Peyer's patch (tissue), 4 donors: ENCODE measurements at regions not wholly inside any gene's neighbourhood (a gene's known extent, or its start where the extent isn't known, plus 50 kb on each side); places are given as distances from the start of the nearest gene placed in this dataset.
"Not testable (repeated sequence)": the region's sequence is repeated elsewhere in the genome, so short reads cannot be mapped to it uniquely, and the experiment has no call there.

ENCODE experiments used
- DNase-seq, 3 donors: peaks; one replicate each; pipeline ENCODE4 v3.0.0-alpha.2; 2017 to 2019
- H3K27ac ChIP-seq, 4 donors: fragments of 200-600 bp; sonication (generic); one replicate each; pipeline ENCODE4 v1.5.1; 2016 to 2019
- H3K27me3 ChIP-seq, 2 donors: fragments of 200-600 bp; sonication (generic); one replicate each; pipeline ENCODE4 v1.5.1; 2019
- H3K36me3 ChIP-seq, 3 donors: fragments of 200-600 bp; sonication (generic); one replicate each; pipeline ENCODE4 v1.5.1; 2016 to 2019
- H3K4me1 ChIP-seq, 4 donors: fragments of 200-600 bp; sonication (generic); one replicate each; pipeline ENCODE4 v1.5.1; 2016 to 2019
- H3K4me3 ChIP-seq, 4 donors: fragments of 200-600 bp; sonication (generic); 1 replicate in 3 of 4; 2 replicates in 1 of 4; pipeline ENCODE4 v1.5.1; 2016 to 2019; ENCODE audit warnings: mild to moderate bottlenecking in 1 of 4
- H3K9me3 ChIP-seq, 4 donors: fragments of 200-600 bp; sonication (generic); one replicate each; pipeline ENCODE4 v1.5.1; 2016 to 2019; ENCODE audit warnings: mild to moderate bottlenecking in 1 of 4
- POLR2A ChIP-seq, 2 donors: fragments of 450-650 bp; IDR thresholded peaks; one replicate each; pipeline ENCODE4 v1.5.1; 2017; ENCODE audit warnings: antibody characterized with exemption in 2 of 2, mild to moderate bottlenecking in 2 of 2, moderate library complexity in 2 of 2
- TF ChIP-seq, protein P1 (sequence below), 6 experiments: fragments of 450-650 bp in 4 of 6; fragments of 200-600 bp in 2 of 6; sonication (generic) in 1 of 6; IDR thresholded peaks; one replicate each; pipeline ENCODE4 v1.5.1; 2017 to 2019; ENCODE audit warnings: antibody characterized with exemption in 6 of 6, mild to moderate bottlenecking in 3 of 6, moderate library complexity in 1 of 6

DNA sequence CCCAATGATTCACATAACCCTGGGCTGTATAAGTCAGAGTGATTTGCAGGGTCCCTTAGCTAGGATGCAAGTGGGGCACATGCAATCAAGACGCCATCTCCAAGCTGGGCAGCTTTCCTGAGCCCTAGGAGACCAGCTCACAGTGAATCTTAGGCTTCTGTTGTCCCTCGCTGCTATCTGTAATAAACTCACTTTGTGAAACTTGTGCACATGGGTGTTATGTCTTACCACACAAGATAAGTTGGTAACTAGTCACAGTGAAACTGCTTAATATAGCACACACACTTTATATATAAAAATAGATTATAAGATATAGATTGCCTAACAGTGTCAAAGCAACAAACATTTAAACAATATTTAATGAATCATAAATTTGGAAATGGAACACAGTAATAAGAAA lies 658.5 kb downstream of the SLCO4C1 start:
- H3K4me1 ChIP-seq, result no peaks in the 10 kb centered on the region
- DNase-seq, result no peak
- no peaks in the 10 kb centered on the region for H3K36me3 ChIP-seq
- H3K9me3 ChIP-seq, result no peaks in the 10 kb centered on the region
- no peak overlapping the region for H3K27ac ChIP-seq
- no peak overlapping the region for H3K4me3 ChIP-seq
- H3K27me3 ChIP-seq, result no peaks in the 10 kb centered on the region
- TF ChIP-seq, protein P1, sequence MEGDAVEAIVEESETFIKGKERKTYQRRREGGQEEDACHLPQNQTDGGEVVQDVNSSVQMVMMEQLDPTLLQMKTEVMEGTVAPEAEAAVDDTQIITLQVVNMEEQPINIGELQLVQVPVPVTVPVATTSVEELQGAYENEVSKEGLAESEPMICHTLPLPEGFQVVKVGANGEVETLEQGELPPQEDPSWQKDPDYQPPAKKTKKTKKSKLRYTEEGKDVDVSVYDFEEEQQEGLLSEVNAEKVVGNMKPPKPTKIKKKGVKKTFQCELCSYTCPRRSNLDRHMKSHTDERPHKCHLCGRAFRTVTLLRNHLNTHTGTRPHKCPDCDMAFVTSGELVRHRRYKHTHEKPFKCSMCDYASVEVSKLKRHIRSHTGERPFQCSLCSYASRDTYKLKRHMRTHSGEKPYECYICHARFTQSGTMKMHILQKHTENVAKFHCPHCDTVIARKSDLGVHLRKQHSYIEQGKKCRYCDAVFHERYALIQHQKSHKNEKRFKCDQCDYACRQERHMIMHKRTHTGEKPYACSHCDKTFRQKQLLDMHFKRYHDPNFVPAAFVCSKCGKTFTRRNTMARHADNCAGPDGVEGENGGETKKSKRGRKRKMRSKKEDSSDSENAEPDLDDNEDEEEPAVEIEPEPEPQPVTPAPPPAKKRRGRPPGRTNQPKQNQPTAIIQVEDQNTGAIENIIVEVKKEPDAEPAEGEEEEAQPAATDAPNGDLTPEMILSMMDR (IDR thresholded peaks at IDR 0.05), result no peak
- TF ChIP-seq POLR2A (IDR thresholded peaks at IDR 0.05), result no peak

DNA sequence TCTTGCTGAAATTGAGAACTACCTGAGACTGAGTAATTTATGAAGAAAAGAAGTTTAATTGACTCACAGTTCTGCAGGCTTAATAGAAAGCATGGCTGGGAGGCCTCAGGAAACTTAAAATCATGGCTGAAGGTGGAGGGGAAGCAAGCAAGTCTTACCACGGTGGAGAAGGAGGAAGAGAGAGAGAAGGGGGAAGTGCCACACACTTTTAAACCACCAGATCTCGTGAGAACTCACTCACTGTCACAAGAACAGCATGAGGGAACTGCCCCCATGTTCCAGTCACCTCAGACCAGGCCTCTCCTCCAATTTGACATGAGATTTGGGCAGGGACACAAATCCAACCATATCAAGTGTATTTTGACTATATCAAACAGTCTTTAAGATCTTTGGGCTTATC lies 668.3 kb downstream of the SLCO4C1 start:
- H3K27me3 ChIP-seq, H3K27ac ChIP-seq, H3K4me1 ChIP-seq, H3K36me3 ChIP-seq, DNase-seq, H3K9me3 ChIP-seq, H3K4me3 ChIP-seq: not testable (repeated sequence)

DNA sequence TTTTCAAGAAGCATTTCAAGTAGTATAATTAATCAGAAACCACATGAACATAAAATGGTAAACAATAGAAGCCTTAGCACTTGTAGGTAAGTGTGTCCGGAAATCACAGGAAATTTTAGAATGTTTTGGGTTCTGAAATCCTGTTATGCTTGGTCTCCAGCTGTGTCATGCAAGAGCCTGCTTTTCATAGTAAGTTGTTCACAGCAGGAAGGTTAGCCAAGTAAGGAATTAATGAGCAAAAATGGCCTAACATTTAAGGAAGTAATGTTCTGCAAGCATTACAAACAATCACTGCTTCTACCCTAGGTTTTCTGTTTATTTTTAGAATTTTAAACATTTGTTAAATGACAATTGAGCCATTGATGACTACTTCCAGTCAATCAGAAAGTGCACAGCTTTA lies 669.5 kb downstream of the SLCO4C1 start:
- no peaks in the 10 kb centered on the region for H3K9me3 ChIP-seq
- H3K4me1 ChIP-seq, result no peaks in the 10 kb centered on the region
- DNase-seq, result no peak
- TF ChIP-seq, protein P1 (IDR thresholded peaks at IDR 0.05), result no peak
- no peak for TF ChIP-seq POLR2A (IDR thresholded peaks at IDR 0.05)
- no peaks in the 10 kb centered on the region for H3K36me3 ChIP-seq
- no peak overlapping the region for H3K4me3 ChIP-seq
- no peaks in the 10 kb centered on the region for H3K27me3 ChIP-seq
- H3K27ac ChIP-seq, result no peak overlapping the region

DNA sequence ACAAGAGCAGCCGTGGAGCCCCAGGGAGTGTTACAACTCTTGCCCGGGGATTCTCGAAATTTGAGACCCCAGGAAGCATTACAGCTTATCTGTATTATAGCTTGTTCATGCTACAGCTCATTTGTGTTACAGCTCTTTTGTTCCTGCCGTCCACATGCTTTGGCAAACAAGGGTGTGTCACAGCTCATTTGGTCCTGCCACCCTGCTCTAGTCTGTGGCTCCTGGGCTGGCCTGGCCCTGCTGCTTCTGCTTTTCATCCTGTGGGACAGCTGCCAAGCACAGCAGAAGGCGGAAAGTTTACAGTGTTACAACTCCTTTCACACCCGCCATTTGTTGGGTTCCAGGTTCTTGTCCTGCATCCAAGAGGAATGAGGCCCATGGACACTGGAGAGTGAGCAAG lies 685.0 kb downstream of the SLCO4C1 start:
- DNase-seq, result no peak

DNA sequence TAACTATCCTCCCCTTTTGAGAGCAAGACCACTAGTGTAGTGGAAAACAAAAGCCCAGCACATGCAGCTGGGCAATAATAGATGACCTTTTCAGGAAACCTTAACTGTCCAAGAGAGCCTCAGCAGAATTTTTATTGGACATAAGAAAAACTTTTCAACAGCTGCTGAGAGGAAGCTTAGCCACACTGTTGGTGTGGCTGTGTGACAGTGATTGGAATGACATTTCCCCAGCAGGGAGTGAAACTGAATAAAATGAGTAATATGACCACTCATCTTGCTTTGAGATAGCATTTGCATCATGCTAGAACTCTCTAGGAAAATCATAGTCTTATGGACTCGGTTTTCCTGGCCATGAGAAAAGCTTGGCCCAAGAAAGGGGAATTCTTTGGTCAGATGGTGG lies 687.8 kb downstream of the SLCO4C1 start:
- Histone ChIP-seq H3K9me3 (no peaks in the 10 kb centered on the region), H3K4me3 (no peak overlapping the region), H3K4me1 (no peaks in the 10 kb centered on the region), H3K36me3 (no peaks in the 10 kb centered on the region), H3K27me3 (no peaks in the 10 kb centered on the region), H3K27ac (no peak overlapping the region)
- TF ChIP-seq, protein P1 (IDR thresholded peaks at IDR 0.05), result no peak
- no peak for TF ChIP-seq POLR2A (IDR thresholded peaks at IDR 0.05)
- DNase-seq, result no peak

More for the DNA sequence above, 685.0 kb downstream of the SLCO4C1 start:
- Histone ChIP-seq H3K4me1 (no peaks in the 10 kb centered on the region), H3K27me3 (no peaks in the 10 kb centered on the region), H3K36me3 (no peaks in the 10 kb centered on the region), H3K27ac (no peak overlapping the region), H3K9me3 (no peaks in the 10 kb centered on the region), H3K4me3 (no peak overlapping the region)
- no peak for TF ChIP-seq POLR2A (IDR thresholded peaks at IDR 0.05)
- TF ChIP-seq, protein P1 (IDR thresholded peaks at IDR 0.05), result no peak

DNA sequence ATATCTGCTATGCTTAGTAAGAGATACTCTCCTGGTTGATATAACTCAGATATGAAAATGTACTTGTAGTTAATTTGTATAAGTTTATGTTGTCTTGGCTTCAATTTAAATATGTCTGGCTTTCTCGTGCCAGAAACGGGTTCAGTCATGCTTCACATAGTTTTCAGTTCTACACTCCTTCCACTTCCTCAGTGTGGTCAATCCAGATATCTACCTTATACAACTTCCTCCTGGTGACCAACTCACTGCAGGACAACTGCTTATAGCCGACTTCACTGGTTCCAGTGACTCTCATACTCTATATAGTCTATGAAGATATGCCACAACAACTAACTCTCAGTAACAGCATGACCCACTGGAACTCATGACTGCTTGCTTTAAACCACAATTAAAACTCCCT lies 690.4 kb downstream of the SLCO4C1 start:
- no peak for DNase-seq
- Histone ChIP-seq H3K4me3 (no peak overlapping the region), H3K36me3 (no peaks in the 10 kb centered on the region), H3K27me3 (no peaks in the 10 kb centered on the region), H3K9me3 (no peaks in the 10 kb centered on the region), H3K4me1 (no peaks in the 10 kb centered on the region), H3K27ac (no peak overlapping the region)
- TF ChIP-seq POLR2A (IDR thresholded peaks at IDR 0.05), result no peak
- TF ChIP-seq, protein P1 (IDR thresholded peaks at IDR 0.05), result no peak
